Endothelial cell of umbilical vein (primary cell): ENCODE measurements at regions not wholly inside any gene's neighbourhood (a gene's known extent, or its start where the extent isn't known, plus 50 kb on each side); places are given as distances from the start of the nearest gene placed in this dataset.

Experiments used
- CTCF ChIP-seq, 2 donors: IDR thresholded peaks; 1 replicate in 1 of 2; 2 replicates in 1 of 2; pipeline ENCODE4 v1.5.1; 2011; ENCODE audit warnings: low read length in 2 of 2, mild to moderate bottlenecking in 2 of 2, moderate library complexity in 2 of 2, control low read depth in 1 of 2, inconsistent platforms in 1 of 2, low read depth in 1 of 2; ENCODE audit not compliant: insufficient read depth in 1 of 2; ENCODE audit errors: extremely low read depth in 1 of 2
- MAX ChIP-seq: IDR thresholded peaks from 2 replicates; pipeline ENCODE4 v1.6.1; 2011; ENCODE audit not compliant: insufficient read depth, insufficient read length
- POLR2A ChIP-seq: IDR thresholded peaks from 2 replicates; pipeline ENCODE4 v1.6.1; 2012; ENCODE audit warnings: low read depth, mild to moderate bottlenecking, control low read depth, low read length
- POLR2AphosphoS5 ChIP-seq: IDR thresholded peaks from 2 replicates; pipeline ENCODE4 v1.6.1; 2012; ENCODE audit warnings: low read depth, mild to moderate bottlenecking, control low read depth, low read length, moderate library complexity; ENCODE audit not compliant: insufficient read depth

GRCh38 chr14:49016381-49016780, 569.8 kb downstream of the RPS29 start:
- TF ChIP-seq POLR2A: no peak
- TF ChIP-seq CTCF (IDR thresholded peaks at IDR 0.05; ENCODE audit: extremely low read depth in 1 of 2, insufficient read depth in 1 of 2, low read depth in 1 of 2, low read length in 2 of 2): no peak
- no peak for TF ChIP-seq MAX
- TF ChIP-seq POLR2AphosphoS5: no peak
